GM23248 (cell line): ENCODE measurements at regions not wholly inside any gene's neighbourhood (a gene's known extent, or its start where the extent isn't known, plus 50 kb on each side); places are given as distances from the start of the nearest gene placed in this dataset.
"Not testable (repeated sequence)": the region's sequence is repeated elsewhere in the genome, so short reads cannot be mapped to it uniquely, and the experiment has no call there.

Source experiments
- DNase-seq: peaks from one replicate; pipeline ENCODE4 v3.0.0-alpha.2; 2015
- H2AFZ ChIP-seq: fragments of 200-600 bp; sonication (generic); 2 replicates; pipeline ENCODE4 v1.6.1; 2016; ENCODE audit warnings: antibody characterized with exemption
- H3F3A ChIP-seq: fragments of 200-600 bp; sonication (generic); 2 replicates; pipeline ENCODE4 v1.6.1; 2016; ENCODE audit warnings: mild to moderate bottlenecking, antibody characterized with exemption, mixed run types; ENCODE audit not compliant: insufficient read depth
- H3K27ac ChIP-seq: fragments of 200-600 bp; sonication (generic); 2 replicates; pipeline ENCODE4 v1.5.1; 2016; ENCODE audit warnings: mild to moderate bottlenecking
- H3K27me3 ChIP-seq: fragments of 200-600 bp; sonication (generic); replicated peaks from 2 replicates; pipeline ENCODE4 v1.6.1; 2016; ENCODE audit warnings: mild to moderate bottlenecking; ENCODE audit not compliant: insufficient read depth
- H3K36me3 ChIP-seq: fragments of 200-600 bp; sonication (generic); 2 replicates; pipeline ENCODE4 v1.6.1; 2016; ENCODE audit warnings: low read depth, mild to moderate bottlenecking
- H3K4me1 ChIP-seq: fragments of 200-600 bp; sonication (generic); 2 replicates; pipeline ENCODE4 v1.6.1; 2016; ENCODE audit warnings: mild to moderate bottlenecking; ENCODE audit not compliant: insufficient read depth
- H3K4me2 ChIP-seq: fragments of 200-600 bp; sonication (generic); one replicate; pipeline ENCODE4 v1.6.1; 2016; ENCODE audit warnings: mild to moderate bottlenecking; ENCODE audit not compliant: unreplicated experiment
- H3K4me3 ChIP-seq: fragments of 200-600 bp; sonication (generic); 2 replicates; pipeline ENCODE4 v1.5.1; 2016; ENCODE audit warnings: mild to moderate bottlenecking
- H3K79me2 ChIP-seq: fragments of 200-600 bp; sonication (generic); 2 replicates; pipeline ENCODE4 v1.6.1; 2016; ENCODE audit warnings: mild to moderate bottlenecking; ENCODE audit not compliant: insufficient read depth
- H3K9ac ChIP-seq: fragments of 200-600 bp; sonication (generic); 2 replicates; pipeline ENCODE4 v1.6.1; 2016; ENCODE audit warnings: mild to moderate bottlenecking
- H3K9me2 ChIP-seq: fragments of 200-600 bp; sonication (generic); 2 replicates; pipeline ENCODE4 v1.6.1; 2016; ENCODE audit warnings: mixed run types, mild to moderate bottlenecking, moderate library complexity; ENCODE audit not compliant: insufficient read depth
- H3K9me3 ChIP-seq: fragments of 200-600 bp; sonication (generic); one replicate; pipeline ENCODE4 v1.6.1; 2017; ENCODE audit warnings: low read depth
- H4K20me1 ChIP-seq: fragments of 200-600 bp; sonication (generic); 2 replicates; pipeline ENCODE4 v1.6.0; 2016; ENCODE audit not compliant: insufficient read depth
- EZH2 ChIP-seq: fragments of 200-600 bp; sonication (generic); IDR thresholded peaks from 2 replicates; pipeline ENCODE4 v1.6.1; 2018; ENCODE audit warnings: antibody characterized with exemption, mild to moderate bottlenecking; ENCODE audit not compliant: insufficient read depth, poor library complexity, severe bottlenecking
- EZH2phosphoT487 ChIP-seq: fragments of 200-600 bp; sonication (generic); IDR thresholded peaks from 2 replicates; pipeline ENCODE4 v1.6.1; 2018; ENCODE audit warnings: antibody characterized with exemption, moderate library complexity, mild to moderate bottlenecking, low read depth; ENCODE audit not compliant: insufficient read depth
- whole genome bisulfite sequencing, 2 experiments: methylation state at CpG; one replicate each; pipeline ENCODE4 v1.1.6; 2015 to 2017; ENCODE audit warnings: low lambda C conversion rate in 2 of 2, low coverage in 1 of 2; ENCODE audit errors: missing lambda C conversion rate in 2 of 2; 5-methylcytosine and 5-hydroxymethylcytosine counted together
- in situ Hi-C: fragments of 300-500 bp; cut with MboI; formaldehyde crosslinking; loops from 2 replicates; pipeline ENCODE4 v1.15.0; 2020

GRCh38 chr2:107747199-107747963, 79.3 kb upstream of the RGPD4 start:
- H3K36me3 ChIP-seq, H3K9me2 ChIP-seq, H2AFZ ChIP-seq, H3K79me2 ChIP-seq, H3K4me2 ChIP-seq, H3K9ac ChIP-seq, H3K27ac ChIP-seq, H4K20me1 ChIP-seq, H3K27me3 ChIP-seq, H3K4me1 ChIP-seq, H3F3A ChIP-seq, H3K4me3 ChIP-seq, DNase-seq, H3K9me3 ChIP-seq, in situ Hi-C loops: not testable (repeated sequence)
- 78 to 81% methylated on average over 21 to 51 of the region's 51 CpGs for WGBS, 2 experiments

- no peak overlapping the region for H2AFZ ChIP-seq
These were observed 78.6 kb upstream of the RGPD4 start for GRCh38 chr2:107747964-107748583.

GRCh38 chr2:107751936-107752335, 74.8 kb upstream of the RGPD4 start:
- H3K4me2 ChIP-seq, result no peak overlapping the region
- H3K9me3 ChIP-seq, result no peaks in the 10 kb centered on the region
- no peak overlapping the region for H3K4me3 ChIP-seq
- H3K36me3 ChIP-seq, result no peaks in the 10 kb centered on the region
- H4K20me1 ChIP-seq, result no peaks in the 10 kb centered on the region
- no peaks in the 10 kb centered on the region for H3K79me2 ChIP-seq
- no peak for DNase-seq
- TF ChIP-seq EZH2phosphoT487 (no peak), EZH2 (no peak)
- in situ Hi-C loops, result no loop called here
- H3K4me1 ChIP-seq, result no peaks in the 10 kb centered on the region
- no peak overlapping the region for H3K9ac ChIP-seq
- 10 to 17% methylated on average over 3 of the region's 3 CpGs for WGBS, 2 experiments
- H3K27ac ChIP-seq, result no peak overlapping the region
- H3K9me2 ChIP-seq, result no peaks in the 10 kb centered on the region
- no peak overlapping the region for H2AFZ ChIP-seq
- H3K27me3 ChIP-seq, result no peaks in the 10 kb centered on the region
- H3F3A ChIP-seq, result no peaks in the 10 kb centered on the region

More at GRCh38 chr2:107747964-107748583, 78.6 kb upstream of the RGPD4 start:
- no peak for DNase-seq
- no peaks in the 10 kb centered on the region for H3K36me3 ChIP-seq
- H4K20me1 ChIP-seq, result no peaks in the 10 kb centered on the region
- no peaks in the 10 kb centered on the region for H3K9me2 ChIP-seq
- 65 to 73% methylated on average over 15 of the region's 15 CpGs for WGBS, 2 experiments
- no peak overlapping the region for H3K4me2 ChIP-seq
- H3K4me3 ChIP-seq, result no peak overlapping the region
- no peaks in the 10 kb centered on the region for H3F3A ChIP-seq
- no peaks in the 10 kb centered on the region for H3K9me3 ChIP-seq
- H3K27ac ChIP-seq, result no peak overlapping the region
- TF ChIP-seq EZH2 (no peak), EZH2phosphoT487 (no peak)
- in situ Hi-C loops, result no loop called here
- H3K27me3 ChIP-seq, result no peaks in the 10 kb centered on the region
- no peaks in the 10 kb centered on the region for H3K79me2 ChIP-seq
- no peaks in the 10 kb centered on the region for H3K4me1 ChIP-seq
- no peak overlapping the region for H3K9ac ChIP-seq

GRCh38 chr2:107753806-107754205, 72.9 kb upstream of the RGPD4 start:
- H3F3A ChIP-seq, H3K4me1 ChIP-seq, H3K9ac ChIP-seq, H3K36me3 ChIP-seq, H3K4me2 ChIP-seq, DNase-seq, H3K9me3 ChIP-seq, H3K79me2 ChIP-seq, H3K4me3 ChIP-seq, H3K9me2 ChIP-seq, in situ Hi-C loops, H4K20me1 ChIP-seq, H2AFZ ChIP-seq, H3K27ac ChIP-seq, H3K27me3 ChIP-seq: not testable (repeated sequence)
- WGBS, 2 experiments, result 28 to 30% methylated on average over 8 of the region's 8 CpGs

GRCh38 chr2:107757223-107757622, 69.5 kb upstream of the RGPD4 start:
- Histone ChIP-seq H3K27ac (no peak overlapping the region), H2AFZ (no peak overlapping the region), H3K79me2 (no peaks in the 10 kb centered on the region), H3K36me3 (no peaks in the 10 kb centered on the region), H3K9me2 (no peaks in the 10 kb centered on the region), H3K9ac (no peak overlapping the region), H3K4me3 (no peak overlapping the region), H3K27me3 (no peaks in the 10 kb centered on the region), H3F3A (no peaks in the 10 kb centered on the region), H3K4me2 (no peak overlapping the region), H3K4me1 (no peaks in the 10 kb centered on the region), H4K20me1 (no peaks in the 10 kb centered on the region), H3K9me3 (no peaks in the 10 kb centered on the region)
- in situ Hi-C loops, result no loop called here
- WGBS, 2 experiments, result 26 to 30% methylated on average over 5 of the region's 5 CpGs
- TF ChIP-seq EZH2phosphoT487 (no peak), EZH2 (no peak)
- DNase-seq, result no peak
